Mesothelial cell of epicardium (in vitro differentiated cells): ENCODE measurements at regions not wholly inside any gene's neighbourhood (a gene's known extent, or its start where the extent isn't known, plus 50 kb on each side); places are given as distances from the start of the nearest gene placed in this dataset.

Experiments
- DNase-seq, 2 experiments: peaks; one replicate each; pipeline ENCODE4 v3.0.0; 2021; ENCODE audit warnings: low spot score in 2 of 2; ENCODE audit not compliant: unreplicated experiment in 2 of 2
- H3K27ac Mint-ChIP-seq: 2 replicates; pipeline ENCODE4 v1.8.0; 2021; ENCODE audit warnings: mixed read lengths
- H3K27me3 Mint-ChIP-seq: 2 replicates; pipeline ENCODE4 v1.8.0; 2021; ENCODE audit warnings: low read depth, mixed read lengths
- H3K36me3 Mint-ChIP-seq: 2 replicates; pipeline ENCODE4 v1.8.0; 2021; ENCODE audit warnings: mixed read lengths
- H3K4me1 Mint-ChIP-seq: 2 replicates; pipeline ENCODE4 v1.8.0; 2021; ENCODE audit warnings: mixed read lengths
- H3K4me3 Mint-ChIP-seq: 2 replicates; pipeline ENCODE4 v1.8.0; 2021; ENCODE audit warnings: mild to moderate bottlenecking, moderate library complexity, mixed read lengths
- H3K9me3 Mint-ChIP-seq: 2 replicates; pipeline ENCODE4 v1.8.0; 2021; ENCODE audit warnings: mixed read lengths
- TF ChIP-seq, protein P1 (sequence below): fragments of 200-600 bp; sonication (generic); IDR thresholded peaks from one replicate; pipeline ENCODE4 v1.5.0; 2021; ENCODE audit warnings: antibody characterized with exemption; ENCODE audit not compliant: unreplicated experiment

DNA sequence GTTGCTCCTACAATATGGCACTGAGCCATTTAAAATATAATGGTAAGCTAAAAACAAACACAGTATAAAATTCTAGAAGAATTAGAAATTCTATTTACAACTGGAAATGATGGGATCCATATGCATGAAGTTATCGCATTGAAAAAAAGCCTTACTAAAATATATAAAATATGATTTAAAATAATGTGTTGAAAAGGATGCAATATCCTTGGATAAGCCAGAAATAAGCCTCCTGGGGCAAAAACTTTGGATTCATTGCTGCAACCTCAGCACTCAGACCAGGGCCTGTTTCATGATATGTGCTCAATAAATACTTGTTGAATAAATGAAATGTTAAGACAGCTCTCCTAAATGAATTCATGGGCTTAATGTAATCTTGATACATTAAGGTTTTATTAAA, 170.2 kb downstream of the SEM1 start:
- Mint-ChIP-seq H3K9me3 (peaks cover 11% of the 10 kb centered on the region), H3K4me1 (no peaks in the 10 kb centered on the region), H3K4me3 (no peak overlapping the region), H3K36me3 (no peaks in the 10 kb centered on the region), H3K27me3 (peaks cover 2% of the 10 kb centered on the region), H3K27ac (no peak overlapping the region)
- no peak for DNase-seq
- TF ChIP-seq, protein P1, sequence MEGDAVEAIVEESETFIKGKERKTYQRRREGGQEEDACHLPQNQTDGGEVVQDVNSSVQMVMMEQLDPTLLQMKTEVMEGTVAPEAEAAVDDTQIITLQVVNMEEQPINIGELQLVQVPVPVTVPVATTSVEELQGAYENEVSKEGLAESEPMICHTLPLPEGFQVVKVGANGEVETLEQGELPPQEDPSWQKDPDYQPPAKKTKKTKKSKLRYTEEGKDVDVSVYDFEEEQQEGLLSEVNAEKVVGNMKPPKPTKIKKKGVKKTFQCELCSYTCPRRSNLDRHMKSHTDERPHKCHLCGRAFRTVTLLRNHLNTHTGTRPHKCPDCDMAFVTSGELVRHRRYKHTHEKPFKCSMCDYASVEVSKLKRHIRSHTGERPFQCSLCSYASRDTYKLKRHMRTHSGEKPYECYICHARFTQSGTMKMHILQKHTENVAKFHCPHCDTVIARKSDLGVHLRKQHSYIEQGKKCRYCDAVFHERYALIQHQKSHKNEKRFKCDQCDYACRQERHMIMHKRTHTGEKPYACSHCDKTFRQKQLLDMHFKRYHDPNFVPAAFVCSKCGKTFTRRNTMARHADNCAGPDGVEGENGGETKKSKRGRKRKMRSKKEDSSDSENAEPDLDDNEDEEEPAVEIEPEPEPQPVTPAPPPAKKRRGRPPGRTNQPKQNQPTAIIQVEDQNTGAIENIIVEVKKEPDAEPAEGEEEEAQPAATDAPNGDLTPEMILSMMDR: no peak

DNA sequence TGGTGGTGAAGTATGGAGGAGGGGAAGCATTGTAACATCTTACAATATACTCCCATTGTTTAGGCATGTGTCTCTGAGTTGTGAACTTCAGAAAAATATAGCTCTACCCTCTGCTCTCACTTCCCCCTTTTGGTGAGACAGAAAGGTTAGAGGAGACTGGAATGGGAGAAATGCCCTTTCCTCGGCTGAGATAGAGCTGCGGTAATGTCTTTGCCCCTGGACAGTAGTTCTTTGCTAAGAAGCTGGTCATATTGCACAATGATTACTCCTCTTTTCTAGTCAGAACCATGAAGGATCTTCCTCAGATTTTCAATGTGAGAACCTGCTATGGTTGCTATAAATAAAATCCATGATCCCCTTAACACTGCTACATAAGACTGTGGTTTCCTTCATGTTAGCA, 171.0 kb downstream of the SEM1 start:
- Mint-ChIP-seq H3K4me3 (no peak overlapping the region), H3K4me1 (no peaks in the 10 kb centered on the region), H3K36me3 (no peaks in the 10 kb centered on the region), H3K9me3 (peaks cover 11% of the 10 kb centered on the region), H3K27me3 (peaks cover 5% of the 10 kb centered on the region), H3K27ac (no peak overlapping the region)
- TF ChIP-seq, protein P1: no peak
- DNase-seq: no peak

DNA sequence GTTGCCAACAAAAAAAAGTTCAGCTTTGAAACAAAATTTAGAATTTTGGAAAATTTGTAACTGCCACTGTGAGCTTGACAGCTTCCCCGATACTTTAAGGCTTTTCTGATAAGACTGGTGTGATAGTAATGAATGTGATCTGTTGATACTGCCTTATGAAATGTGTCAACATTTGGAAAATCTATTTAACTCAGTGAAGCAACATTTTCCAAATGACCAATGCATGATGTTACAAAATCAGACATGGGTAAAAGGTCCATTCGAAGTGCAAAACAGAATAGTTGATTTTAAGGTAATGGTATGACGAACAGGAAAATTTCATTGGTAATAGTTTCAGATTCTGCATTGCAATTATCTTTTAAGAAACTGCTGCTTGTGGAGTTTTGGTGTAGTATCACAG, 175.4 kb downstream of the SEM1 start:
- peaks cover 11% of the 10 kb centered on the region for H3K9me3 Mint-ChIP-seq
- H3K27me3 Mint-ChIP-seq: peaks cover 16% of the 10 kb centered on the region
- TF ChIP-seq, protein P1: no peak
- DNase-seq: no peak
- no peak overlapping the region for H3K27ac Mint-ChIP-seq
- H3K4me3 Mint-ChIP-seq: no peak overlapping the region
- H3K4me1 Mint-ChIP-seq: no peaks in the 10 kb centered on the region
- no peaks in the 10 kb centered on the region for H3K36me3 Mint-ChIP-seq

DNA sequence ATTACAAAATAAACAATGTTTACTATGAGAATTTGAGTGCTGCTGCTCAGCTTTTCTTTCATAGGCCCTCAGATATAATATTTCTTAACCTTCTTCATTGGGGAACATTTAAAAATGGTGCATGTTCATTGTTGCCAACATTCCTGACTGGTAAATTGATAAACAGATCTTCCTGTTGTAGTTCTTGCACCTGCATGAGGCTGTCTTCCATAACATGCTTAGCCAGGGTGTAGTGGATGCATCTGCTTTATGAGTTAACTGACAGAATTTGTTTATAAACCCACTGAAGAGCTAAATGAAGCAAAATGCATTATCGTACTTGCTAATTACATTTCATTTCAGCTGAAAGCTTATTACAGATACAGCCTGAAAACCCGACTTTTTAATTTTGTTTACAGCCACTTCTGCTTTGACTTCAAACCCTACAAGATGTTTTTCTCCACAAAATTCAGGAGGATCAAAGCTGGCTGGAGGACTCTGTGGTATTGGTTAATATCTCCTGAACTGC, 177.2 kb downstream of the SEM1 start:
- no peak overlapping the region for H3K4me3 Mint-ChIP-seq
- no peak for DNase-seq
- H3K36me3 Mint-ChIP-seq: no peaks in the 10 kb centered on the region
- peaks cover 16% of the 10 kb centered on the region for H3K27me3 Mint-ChIP-seq
- H3K4me1 Mint-ChIP-seq: peaks cover 4% of the 10 kb centered on the region
- TF ChIP-seq, protein P1: no peak
- no peak overlapping the region for H3K27ac Mint-ChIP-seq
- H3K9me3 Mint-ChIP-seq: peaks cover 3% of the 10 kb centered on the region

DNA sequence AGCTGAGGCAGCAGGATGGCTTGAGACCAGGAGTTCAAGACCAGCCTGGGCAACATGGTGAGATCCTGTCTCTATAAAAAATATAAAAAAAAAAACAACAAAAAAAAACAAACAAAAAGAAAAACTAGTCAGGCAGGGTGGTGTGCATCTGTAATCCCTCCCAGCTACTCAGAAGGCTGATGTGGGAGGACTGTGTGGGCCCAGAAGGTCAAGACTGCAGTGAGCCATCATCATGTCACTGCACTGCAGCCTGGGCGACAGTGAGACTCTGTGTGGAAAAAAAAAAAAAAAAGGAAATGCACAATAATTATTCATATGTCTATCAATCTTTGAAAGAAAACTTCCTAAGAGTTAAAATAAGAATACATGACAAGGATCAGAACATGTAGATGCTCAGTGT, 178.3 kb downstream of the SEM1 start:
- no peak for DNase-seq
- Mint-ChIP-seq H3K36me3 (no peaks in the 10 kb centered on the region), H3K27me3 (peaks cover 16% of the 10 kb centered on the region), H3K4me1 (peaks cover 16% of the 10 kb centered on the region), H3K27ac (no peak overlapping the region), H3K4me3 (no peak overlapping the region), H3K9me3 (peaks cover 3% of the 10 kb centered on the region)
- TF ChIP-seq, protein P1: no peak

DNA sequence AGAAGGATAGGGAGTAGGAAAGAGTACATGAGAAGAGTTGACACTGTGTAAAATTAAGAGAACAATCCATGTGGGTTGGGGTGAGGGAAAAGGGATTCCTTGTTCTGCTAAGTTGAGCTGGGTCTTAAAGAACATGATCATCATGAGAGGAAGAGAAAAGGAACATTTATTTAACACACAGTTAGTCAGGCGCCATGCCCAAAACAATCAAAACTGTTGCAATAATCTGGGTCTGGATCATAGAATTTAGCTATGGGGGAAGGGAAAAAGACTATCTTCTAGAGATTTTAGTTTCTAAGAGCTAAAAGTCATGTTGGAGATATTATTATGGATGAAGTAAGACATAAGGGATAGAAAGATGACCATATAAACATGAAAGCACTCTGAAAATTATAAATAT, 178.9 kb downstream of the SEM1 start:
- no peaks in the 10 kb centered on the region for H3K36me3 Mint-ChIP-seq
- H3K4me1 Mint-ChIP-seq: peaks cover 19% of the 10 kb centered on the region
- H3K27ac Mint-ChIP-seq: no peak overlapping the region
- no peak overlapping the region for H3K4me3 Mint-ChIP-seq
- H3K9me3 Mint-ChIP-seq: peaks cover 3% of the 10 kb centered on the region
- H3K27me3 Mint-ChIP-seq: peaks cover 16% of the 10 kb centered on the region
- TF ChIP-seq, protein P1: no peak
- DNase-seq: no peak
